AML-193 (cell line): ENCODE measurements at regions not wholly inside any gene's neighbourhood (a gene's known extent, or its start where the extent isn't known, plus 50 kb on each side); places are given as distances from the start of the nearest gene placed in this dataset.

Experiments
- DNase-seq, 2 experiments: peaks; one replicate each; lab custom pipeline; 2025; lab: John Stamatoyannopoulos, UW

DNA sequence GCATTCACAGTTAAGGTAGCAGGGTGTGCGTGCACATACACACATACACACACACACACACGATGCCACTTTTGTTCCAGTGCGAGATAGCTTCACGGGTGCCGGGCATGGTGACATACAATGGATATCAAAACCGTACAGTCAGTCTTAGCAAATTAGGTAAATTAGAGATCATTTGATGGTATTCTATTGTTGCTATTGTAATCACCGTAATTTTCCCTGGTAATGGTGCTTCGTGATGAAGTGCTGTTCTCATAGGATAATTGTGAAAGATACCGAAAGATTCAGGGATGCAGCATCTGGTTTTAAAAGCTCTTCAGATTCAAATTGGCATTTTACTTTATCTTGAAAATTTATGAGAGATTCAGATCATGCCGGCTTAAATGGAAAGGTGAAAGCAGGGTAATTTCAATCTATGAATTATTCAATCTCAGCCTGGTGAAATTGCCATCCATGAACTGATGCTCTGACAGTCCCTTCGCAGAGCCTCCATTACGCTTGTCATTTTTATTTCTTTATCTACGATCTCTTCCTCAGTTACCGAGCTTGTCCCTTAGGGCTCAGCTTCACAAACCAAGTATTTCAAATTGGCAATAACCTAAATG is 71.3 kb upstream of the SOX4 start:
- DNase-seq = no peak

DNA sequence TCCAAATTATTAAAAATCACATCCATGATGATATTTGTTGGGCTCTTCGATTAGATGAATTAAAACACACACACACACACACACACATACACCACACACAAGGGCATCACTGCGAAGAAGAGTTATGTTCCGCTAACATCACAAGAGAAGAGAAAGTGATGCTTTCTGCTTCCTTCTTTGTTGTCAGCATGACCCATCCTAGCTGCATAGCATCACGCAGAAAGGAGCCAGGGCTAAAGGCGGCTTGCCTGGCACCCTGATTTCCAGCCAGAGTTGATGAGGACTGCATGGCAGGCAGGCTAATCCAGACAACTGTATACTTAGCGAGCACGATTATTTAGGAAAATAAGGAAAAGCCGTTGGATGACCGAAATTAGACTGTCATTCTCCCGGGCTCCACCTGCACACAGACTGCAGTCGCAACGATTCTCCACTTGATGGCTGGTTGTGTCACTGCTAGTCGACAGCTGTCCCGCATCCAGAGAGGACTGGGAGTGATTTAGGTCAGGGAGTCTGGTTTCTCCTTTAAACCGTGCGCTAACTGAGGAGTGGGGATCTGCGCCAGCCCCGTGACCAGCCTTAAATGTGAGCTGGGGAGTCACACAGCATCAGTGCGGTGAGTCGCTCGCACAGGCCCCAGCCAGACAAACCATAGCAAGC is 70.6 kb upstream of the SOX4 start:
- no peak for DNase-seq

DNA sequence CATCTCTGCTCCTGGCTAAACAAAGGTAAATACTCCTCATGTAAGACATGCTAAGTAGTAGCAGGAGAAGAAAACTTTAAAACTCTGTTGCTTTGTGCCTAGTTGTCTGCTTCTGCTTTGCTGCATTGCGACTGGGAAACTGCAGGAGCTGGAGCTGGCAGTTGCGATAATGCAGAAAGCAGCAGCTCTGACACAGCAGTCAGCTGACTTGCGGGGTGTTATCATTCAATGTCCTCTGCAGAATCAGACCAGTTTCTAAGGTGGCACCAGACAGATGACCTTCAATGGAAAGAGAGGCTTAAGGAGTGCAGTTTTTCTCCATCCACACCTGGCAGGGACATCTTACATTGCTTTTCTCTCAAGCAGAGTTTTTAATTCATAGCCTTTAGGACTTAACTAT is 69.9 kb upstream of the SOX4 start:
- no peak for DNase-seq

DNA sequence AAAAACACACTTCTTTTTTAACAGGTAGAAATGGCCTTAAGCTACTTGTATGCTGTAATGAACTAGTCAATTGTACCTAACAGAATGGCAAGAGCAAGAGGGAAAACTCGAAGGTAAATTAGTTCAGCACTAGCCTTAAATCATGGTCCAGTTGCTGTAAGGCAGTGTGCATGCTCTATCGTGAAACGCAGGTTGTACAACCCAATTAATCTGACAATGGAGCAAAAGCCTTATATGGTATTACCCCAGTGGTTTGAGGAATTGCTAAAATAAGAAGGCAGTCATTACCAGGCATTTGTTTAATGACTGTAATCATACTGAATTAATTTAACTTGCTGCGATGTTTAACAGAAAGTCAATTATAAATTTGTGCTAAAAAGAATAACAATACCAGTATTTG is 69.3 kb upstream of the SOX4 start:
- no peak for DNase-seq

GRCh38 chr6:21526974-21527373 is 66.6 kb upstream of the SOX4 start:
- DNase-seq = no peak

GRCh38 chr6:21527731-21528130 is 65.8 kb upstream of the SOX4 start:
- no peak for DNase-seq

- no peak for DNase-seq
These were observed 64.1 kb upstream of the SOX4 start for GRCh38 chr6:21529431-21529830.

DNA sequence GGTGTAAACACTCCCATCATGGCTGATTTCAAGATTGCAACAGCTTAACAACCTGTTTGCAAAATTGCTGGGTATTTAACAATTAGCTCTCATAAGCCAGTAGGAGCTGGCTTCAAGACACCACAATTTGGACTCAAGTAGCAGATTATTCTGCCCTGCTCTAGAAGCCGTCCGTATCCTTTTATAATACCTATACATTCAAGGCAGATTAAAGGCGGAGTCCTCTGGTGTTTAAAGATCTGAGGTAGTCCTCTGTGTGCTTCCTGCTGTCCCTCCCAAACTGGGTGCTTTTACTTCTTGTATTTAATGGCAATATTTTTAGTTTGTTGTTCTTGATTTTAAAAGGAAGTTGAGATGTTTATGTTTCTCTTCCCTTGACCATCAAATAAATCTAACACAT is 62.2 kb upstream of the SOX4 start:
- DNase-seq = no peak

- no peak for DNase-seq
These were observed 59.9 kb upstream of the SOX4 start for GRCh38 chr6:21533678-21534077.

DNA sequence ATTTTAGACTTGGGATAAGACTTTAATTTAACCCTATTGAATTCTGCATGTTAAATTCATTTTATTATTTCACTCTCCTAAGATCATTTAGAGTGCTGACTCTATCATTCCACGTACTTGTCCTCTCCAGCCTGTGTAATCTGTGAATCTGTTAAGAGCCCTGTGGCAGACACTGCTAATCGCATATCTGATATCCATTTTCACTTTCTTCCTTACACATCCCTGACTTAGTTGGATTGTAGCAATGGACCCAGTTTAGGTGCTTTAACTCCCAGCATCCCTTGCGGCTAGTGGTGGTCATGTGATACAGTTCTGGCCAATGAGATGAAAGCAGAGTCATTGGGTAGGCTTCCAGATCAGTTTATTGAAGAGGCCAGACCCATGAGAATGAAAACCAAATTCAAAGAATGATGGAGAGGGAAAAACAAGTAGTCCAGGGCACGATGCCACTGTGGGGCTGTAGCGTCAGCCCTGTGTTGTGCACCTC is 57.2 kb upstream of the SOX4 start:
- no peak for DNase-seq

GRCh38 chr6:21537637-21538036 is 55.9 kb upstream of the SOX4 start:
- DNase-seq = no peak

GRCh38 chr6:21538186-21538798 is 55.3 kb upstream of the SOX4 start:
- no peak for DNase-seq

- DNase-seq = no peak
These were observed 53.9 kb upstream of the SOX4 start for GRCh38 chr6:21539621-21540100.
